ENCODE measurements at regions not wholly inside any gene's neighbourhood (a gene's known extent, or its start where the extent isn't known, plus 50 kb on each side); places are given as distances from the start of the nearest gene placed in this dataset.

GRCh38 chr15:81856634-81857026 lies 189.2 kb downstream of the MEX3B start:
- peaks cover 11% of the 10 kb centered on the region for H3K4me1 Mint-ChIP-seq
- ATAC-seq (no peak), DNase-seq (ENCODE audit: low spot score) (no peak)
- H3K4me3 Mint-ChIP-seq, result no peak overlapping the region
- H3K27ac Mint-ChIP-seq, result no peak overlapping the region
- H3K27me3 Mint-ChIP-seq (ENCODE audit: low read depth), result no peaks in the 10 kb centered on the region
- ChIA-PET CTCF (no interaction called here), POLR2A (no interaction called here)
- no peak for TF ChIP-seq ETV6 (CRISPR knock-in tag; IDR thresholded peaks at IDR 0.05)
- no peak for TF ChIP-seq CREB1 (CRISPR knock-in tag; IDR thresholded peaks at IDR 0.05)
- TF ChIP-seq ZBTB43 (CRISPR knock-in tag; IDR thresholded peaks at IDR 0.05), result no peak
- TF ChIP-seq SOX15 (CRISPR knock-in tag; IDR thresholded peaks at IDR 0.05), result no peak
- TF ChIP-seq HMGA2 (CRISPR knock-in tag; IDR thresholded peaks at IDR 0.05), result no peak
- no peak for TF ChIP-seq ZNF281 (CRISPR knock-in tag; IDR thresholded peaks at IDR 0.05)
- no peak for TF ChIP-seq ESRRA (CRISPR knock-in tag; IDR thresholded peaks at IDR 0.05; ENCODE audit: borderline replicate concordance)
- no peak for TF ChIP-seq ZMAT4 (CRISPR knock-in tag; IDR thresholded peaks at IDR 0.05)
- no peak for TF ChIP-seq ZNF671 (CRISPR knock-in tag; IDR thresholded peaks at IDR 0.05)
- TF ChIP-seq ZNF121 (CRISPR knock-in tag; IDR thresholded peaks at IDR 0.05), result no peak
- H3K9me3 Mint-ChIP-seq, result no peaks in the 10 kb centered on the region
- H3K36me3 Mint-ChIP-seq, result peaks cover 10% of the 10 kb centered on the region

- no peaks in the 10 kb centered on the region for H3K9me3 Mint-ChIP-seq
- H3K4me1 Mint-ChIP-seq, result peaks cover 11% of the 10 kb centered on the region
- CTCF ChIA-PET, result no interaction called here
- POLR2A ChIA-PET, result no interaction called here
- DNase-seq (ENCODE audit: low spot score), result no peak
- ATAC-seq, result no peak
- H3K27me3 Mint-ChIP-seq (ENCODE audit: low read depth), result no peaks in the 10 kb centered on the region
- peaks cover 10% of the 10 kb centered on the region for H3K36me3 Mint-ChIP-seq
- no peak for TF ChIP-seq ZNF532 (CRISPR knock-in tag; IDR thresholded peaks at IDR 0.05; ENCODE audit: borderline replicate concordance)
- TF ChIP-seq NFE2L1 (CRISPR knock-in tag; IDR thresholded peaks at IDR 0.05), result no peak
- no peak for TF ChIP-seq MLX (CRISPR knock-in tag; IDR thresholded peaks at IDR 0.05)
- TF ChIP-seq ATF6 (CRISPR knock-in tag; IDR thresholded peaks at IDR 0.05), result no peak
- TF ChIP-seq ZSCAN18 (CRISPR knock-in tag; IDR thresholded peaks at IDR 0.05), result no peak
- no peak overlapping the region for H3K27ac Mint-ChIP-seq
- H3K4me3 Mint-ChIP-seq, result no peak overlapping the region
These were observed 189.7 kb downstream of the MEX3B start for GRCh38 chr15:81856001-81856633.
